ENCODE measurements at regions not wholly inside any gene's neighbourhood (a gene's known extent, or its start where the extent isn't known, plus 50 kb on each side); places are given as distances from the start of the nearest gene placed in this dataset.

- TF ChIP-seq CTCF (IDR thresholded peaks at IDR 0.05), result no peak
- no peak for TF ChIP-seq POLR2A (IDR thresholded peaks at IDR 0.05)
Measured at GRCh38 chr9:103681435-103681834, 412.7 kb upstream of the SMC2 start.

Measured in right lobe of liver (tissue), 4 donors.